Fibroblast of the aortic adventitia (primary cell): ENCODE measurements at regions not wholly inside any gene's neighbourhood (a gene's known extent, or its start where the extent isn't known, plus 50 kb on each side); places are given as distances from the start of the nearest gene placed in this dataset.

ENCODE experiments used
- DNase-seq: peaks from one replicate; pipeline ENCODE4 v3.0.0-alpha.2; 2010; ENCODE audit warnings: low read depth
- H3K4me3 ChIP-seq: 2 replicates; pipeline ENCODE4 v1.5.1; 2011; ENCODE audit warnings: low read depth, mild to moderate bottlenecking, control low read depth, low read length, moderate library complexity
- TF ChIP-seq, protein P1 (sequence below): IDR thresholded peaks from 2 replicates; pipeline ENCODE4 v1.5.1; 2011; ENCODE audit warnings: mild to moderate bottlenecking, low read length, control low read depth, inconsistent platforms; ENCODE audit not compliant: insufficient read depth

DNA sequence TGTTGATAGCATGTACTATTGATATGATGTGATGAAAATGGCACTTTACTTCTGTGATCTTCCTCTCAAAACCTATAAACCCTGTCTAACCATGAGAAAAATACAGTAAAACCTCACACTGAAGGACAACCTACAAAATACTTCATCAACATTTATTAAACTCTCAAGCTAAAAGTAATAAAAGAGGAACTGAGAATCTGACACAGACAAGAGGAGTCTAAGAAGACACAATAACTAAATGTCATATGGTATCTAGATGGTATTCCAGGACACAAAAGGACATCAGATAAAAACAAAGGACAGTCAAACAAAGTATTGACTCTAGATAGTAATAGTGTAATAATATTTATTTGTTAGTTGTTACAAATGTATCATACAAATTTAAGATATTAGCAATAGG lies 655.3 kb downstream of the SH3BGRL start:
- no peak overlapping the region for H3K4me3 ChIP-seq
- TF ChIP-seq, protein P1, sequence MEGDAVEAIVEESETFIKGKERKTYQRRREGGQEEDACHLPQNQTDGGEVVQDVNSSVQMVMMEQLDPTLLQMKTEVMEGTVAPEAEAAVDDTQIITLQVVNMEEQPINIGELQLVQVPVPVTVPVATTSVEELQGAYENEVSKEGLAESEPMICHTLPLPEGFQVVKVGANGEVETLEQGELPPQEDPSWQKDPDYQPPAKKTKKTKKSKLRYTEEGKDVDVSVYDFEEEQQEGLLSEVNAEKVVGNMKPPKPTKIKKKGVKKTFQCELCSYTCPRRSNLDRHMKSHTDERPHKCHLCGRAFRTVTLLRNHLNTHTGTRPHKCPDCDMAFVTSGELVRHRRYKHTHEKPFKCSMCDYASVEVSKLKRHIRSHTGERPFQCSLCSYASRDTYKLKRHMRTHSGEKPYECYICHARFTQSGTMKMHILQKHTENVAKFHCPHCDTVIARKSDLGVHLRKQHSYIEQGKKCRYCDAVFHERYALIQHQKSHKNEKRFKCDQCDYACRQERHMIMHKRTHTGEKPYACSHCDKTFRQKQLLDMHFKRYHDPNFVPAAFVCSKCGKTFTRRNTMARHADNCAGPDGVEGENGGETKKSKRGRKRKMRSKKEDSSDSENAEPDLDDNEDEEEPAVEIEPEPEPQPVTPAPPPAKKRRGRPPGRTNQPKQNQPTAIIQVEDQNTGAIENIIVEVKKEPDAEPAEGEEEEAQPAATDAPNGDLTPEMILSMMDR, result no peak
- no peak for DNase-seq

DNA sequence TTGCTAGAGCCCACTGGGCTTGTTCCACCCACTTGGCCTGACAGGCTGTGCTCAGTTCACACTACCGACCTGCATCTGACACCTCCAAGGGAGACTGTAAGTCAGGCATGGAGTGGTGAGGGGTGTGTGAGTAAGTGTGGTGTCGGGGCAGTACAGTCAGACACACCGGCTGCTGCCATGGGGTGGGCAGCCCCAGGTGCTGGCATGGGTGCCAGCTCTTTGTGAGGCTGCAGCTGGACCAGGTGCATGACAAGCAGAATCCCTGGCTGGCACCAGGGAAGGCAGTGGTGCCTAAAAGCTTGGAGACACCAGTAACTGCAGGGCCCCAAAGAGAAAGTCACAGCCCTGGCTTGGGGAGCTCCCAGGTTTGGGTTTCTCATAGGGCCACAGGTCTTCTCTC lies 665.0 kb downstream of the SH3BGRL start:
- H3K4me3 ChIP-seq, result no peak overlapping the region
- TF ChIP-seq, protein P1, result no peak
- no peak for DNase-seq

DNA sequence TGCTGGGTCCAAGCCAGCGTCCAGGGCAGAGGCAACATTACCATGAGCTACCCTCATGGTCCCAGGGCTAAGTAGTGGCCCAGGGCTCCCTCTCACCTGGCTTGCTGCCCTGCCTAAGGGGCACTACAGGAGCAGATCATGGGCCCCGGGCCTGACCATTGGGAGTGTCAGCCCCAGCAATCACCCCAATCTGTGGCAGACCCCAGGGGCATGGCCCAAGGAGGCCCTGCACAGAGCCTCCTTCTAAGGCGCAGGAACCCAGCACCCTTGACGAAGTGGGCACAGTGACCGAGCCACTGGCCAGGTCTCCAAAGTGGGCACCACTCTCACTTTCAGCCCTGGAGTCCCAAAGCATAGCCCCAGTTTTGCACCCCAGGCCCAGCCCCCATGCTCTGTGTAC lies 667.1 kb downstream of the SH3BGRL start:
- no peak for DNase-seq
- TF ChIP-seq, protein P1, result no peak
- no peak overlapping the region for H3K4me3 ChIP-seq

DNA sequence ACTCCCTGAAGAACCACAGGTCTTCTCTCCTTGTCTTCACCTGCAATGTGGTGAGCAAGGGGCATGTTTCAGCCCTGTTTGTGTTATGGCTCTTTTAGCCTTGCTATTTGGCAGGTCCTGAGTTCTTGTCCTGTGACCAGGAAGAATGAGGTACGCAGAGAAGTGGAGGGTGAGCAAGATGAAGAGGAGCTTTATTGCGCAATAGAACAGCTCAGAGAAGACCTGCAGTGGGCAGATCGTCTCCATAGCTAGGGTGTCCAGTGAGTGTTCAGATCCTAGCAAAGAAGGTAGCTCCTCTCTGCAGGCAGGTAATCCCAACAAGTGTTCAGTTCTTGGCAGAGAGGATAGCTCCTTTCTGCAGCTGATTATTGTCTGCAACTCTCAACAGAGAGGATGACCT lies 672.9 kb downstream of the SH3BGRL start:
- TF ChIP-seq, protein P1, result no peak
- no peak overlapping the region for H3K4me3 ChIP-seq
- DNase-seq, result no peak

DNA sequence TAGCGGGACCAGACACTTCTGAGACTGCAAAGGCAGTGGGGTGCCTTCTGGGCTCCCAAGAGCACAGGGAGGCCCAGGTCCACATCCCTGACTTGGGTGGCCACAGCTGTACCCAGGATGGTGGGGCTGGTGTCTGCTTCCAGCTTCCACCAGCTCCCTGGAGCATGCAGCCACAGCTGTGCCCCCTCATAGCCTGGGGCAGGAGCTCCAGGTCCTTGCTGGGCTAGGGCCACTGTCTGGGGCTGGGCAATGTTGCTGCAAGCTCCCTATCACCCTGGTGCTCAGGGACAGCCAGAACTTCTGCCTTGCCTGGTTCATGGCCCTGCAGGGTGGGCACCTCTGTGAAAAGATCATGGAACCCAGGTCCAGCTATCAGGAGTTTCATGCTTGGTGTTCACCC lies 673.9 kb downstream of the SH3BGRL start:
- DNase-seq, result no peak
- H3K4me3 ChIP-seq, result no peak overlapping the region
- TF ChIP-seq, protein P1, result no peak

DNA sequence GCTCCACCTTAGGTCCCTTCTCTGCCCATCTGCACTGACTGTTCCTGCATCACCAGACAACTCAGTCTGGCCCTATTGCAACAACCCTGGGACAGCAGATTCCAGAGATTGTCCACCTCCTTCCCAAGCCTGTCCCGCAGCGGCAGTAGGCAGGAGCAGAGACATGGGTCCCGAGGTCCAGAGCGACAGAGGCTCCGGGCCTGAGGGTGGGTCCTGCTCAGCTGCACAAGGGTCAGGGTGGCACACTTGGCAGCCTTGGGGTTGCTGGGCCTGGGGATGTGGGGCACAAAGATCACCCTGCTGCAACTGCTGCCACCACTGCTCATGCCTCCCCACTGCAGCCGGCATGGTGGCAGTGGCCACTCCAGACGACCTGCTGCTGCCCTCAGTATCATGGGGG lies 674.5 kb downstream of the SH3BGRL start:
- no peak for DNase-seq
- TF ChIP-seq, protein P1, result no peak
- H3K4me3 ChIP-seq, result no peak overlapping the region

DNA sequence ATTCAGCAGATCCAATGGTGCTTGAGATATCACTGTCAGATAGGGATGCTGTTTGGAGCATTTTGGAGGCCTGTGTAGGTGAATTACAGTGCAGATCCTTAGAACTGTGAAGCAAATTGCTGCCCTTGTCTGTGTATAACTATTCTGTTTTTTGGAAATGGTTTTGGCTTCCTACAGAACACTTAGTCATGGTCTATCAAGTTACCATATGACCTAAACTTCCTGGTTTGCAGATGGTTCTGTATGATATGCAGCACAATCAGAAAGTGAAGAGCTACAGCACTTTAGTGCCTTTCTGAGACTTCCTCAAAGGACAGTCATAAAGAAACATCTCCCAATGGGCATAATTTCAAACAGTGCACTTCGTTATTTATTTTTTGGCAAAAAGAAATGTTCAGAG lies 688.6 kb downstream of the SH3BGRL start:
- TF ChIP-seq, protein P1, result no peak
- no peak for DNase-seq
- H3K4me3 ChIP-seq, result no peak overlapping the region
